Right atrium auricular region (tissue), 2 donors: ENCODE measurements at regions not wholly inside any gene's neighbourhood (a gene's known extent, or its start where the extent isn't known, plus 50 kb on each side); places are given as distances from the start of the nearest gene placed in this dataset.
A peak's percentile ranks its signal among the peaks of the same experiment; 100 is the strongest.

Experiments used
- DNase-seq: peaks from one replicate; pipeline ENCODE4 v3.0.0-alpha.2; 2019; ENCODE audit warnings: low spot score
- H3K27ac ChIP-seq, 2 donors: fragments of 200-600 bp; sonication (generic); 1 replicate in 1 of 2; 2 replicates in 1 of 2; pipeline ENCODE4 v1.5.1; 2016 to 2019
- H3K27me3 ChIP-seq, 2 donors: fragments of 200-600 bp; sonication (generic); one replicate each; pipeline versions ENCODE4 v1.5.1 to v1.6.0; 2017 to 2019
- H3K36me3 ChIP-seq: fragments of 200-600 bp; sonication (generic); one replicate; pipeline ENCODE4 v1.5.1; 2016
- H3K4me1 ChIP-seq, 2 donors: fragments of 200-600 bp; sonication (generic); one replicate each; pipeline versions ENCODE4 v1.5.1 to v1.6.0; 2017 to 2019
- H3K4me3 ChIP-seq, 2 donors: fragments of 200-600 bp; sonication (generic); 1 replicate in 1 of 2; 2 replicates in 1 of 2; pipeline ENCODE4 v1.5.1; 2017 to 2019; ENCODE audit warnings: mild to moderate bottlenecking in 1 of 2, moderate library complexity in 1 of 2
- H3K9me3 ChIP-seq, 2 donors: fragments of 200-600 bp; sonication (generic); one replicate each; pipeline ENCODE4 v1.5.1; 2019
- TF ChIP-seq, protein P1 (sequence below), 2 donors: fragments of 200-600 bp; sonication (generic); IDR thresholded peaks; one replicate each; pipeline ENCODE4 v1.5.1; 2019; ENCODE audit warnings: antibody characterized with exemption in 2 of 2

DNA sequence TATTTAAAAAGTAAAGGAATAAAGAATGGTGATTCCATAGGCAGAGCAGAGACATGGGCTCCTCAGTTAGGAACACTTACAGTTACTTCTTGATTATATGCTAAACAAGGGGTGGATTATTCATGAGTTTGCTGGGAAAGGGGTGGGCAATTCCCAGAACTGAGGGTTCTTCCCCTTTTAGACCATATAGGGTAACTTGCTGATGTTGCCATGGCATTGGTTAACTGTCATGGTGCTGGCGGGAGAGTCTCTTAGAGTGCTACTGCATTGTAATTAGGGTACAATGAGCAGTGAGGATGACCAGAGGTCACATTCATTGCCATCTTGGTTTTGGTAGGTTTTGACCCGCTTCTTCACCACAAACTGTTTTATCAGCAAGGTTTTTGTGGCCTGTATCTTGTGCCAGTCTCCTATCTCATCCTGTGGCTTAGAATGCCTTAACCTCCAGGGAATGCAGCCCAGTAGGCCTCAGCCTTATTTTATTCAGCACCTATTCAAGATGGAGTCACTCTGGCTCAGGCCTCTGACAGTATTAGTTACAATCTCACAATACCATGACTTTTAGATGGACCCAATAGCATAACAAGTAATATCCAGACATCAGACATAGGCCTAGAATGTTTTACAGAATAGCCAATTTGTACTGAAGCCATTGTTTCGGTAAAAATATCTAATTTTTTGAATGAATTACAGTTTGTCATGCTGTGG lies 106.8 kb downstream of the ZBTB18 start:
- DNase-seq: no peak
- H3K27me3 ChIP-seq: no peaks in the 10 kb centered on the region
- H3K4me1 ChIP-seq: no peaks in the 10 kb centered on the region
- H3K9me3 ChIP-seq: no peaks in the 10 kb centered on the region
- H3K36me3 ChIP-seq: no peaks in the 10 kb centered on the region
- H3K27ac ChIP-seq: no peak overlapping the region
- no peak overlapping the region for H3K4me3 ChIP-seq
- TF ChIP-seq, protein P1, sequence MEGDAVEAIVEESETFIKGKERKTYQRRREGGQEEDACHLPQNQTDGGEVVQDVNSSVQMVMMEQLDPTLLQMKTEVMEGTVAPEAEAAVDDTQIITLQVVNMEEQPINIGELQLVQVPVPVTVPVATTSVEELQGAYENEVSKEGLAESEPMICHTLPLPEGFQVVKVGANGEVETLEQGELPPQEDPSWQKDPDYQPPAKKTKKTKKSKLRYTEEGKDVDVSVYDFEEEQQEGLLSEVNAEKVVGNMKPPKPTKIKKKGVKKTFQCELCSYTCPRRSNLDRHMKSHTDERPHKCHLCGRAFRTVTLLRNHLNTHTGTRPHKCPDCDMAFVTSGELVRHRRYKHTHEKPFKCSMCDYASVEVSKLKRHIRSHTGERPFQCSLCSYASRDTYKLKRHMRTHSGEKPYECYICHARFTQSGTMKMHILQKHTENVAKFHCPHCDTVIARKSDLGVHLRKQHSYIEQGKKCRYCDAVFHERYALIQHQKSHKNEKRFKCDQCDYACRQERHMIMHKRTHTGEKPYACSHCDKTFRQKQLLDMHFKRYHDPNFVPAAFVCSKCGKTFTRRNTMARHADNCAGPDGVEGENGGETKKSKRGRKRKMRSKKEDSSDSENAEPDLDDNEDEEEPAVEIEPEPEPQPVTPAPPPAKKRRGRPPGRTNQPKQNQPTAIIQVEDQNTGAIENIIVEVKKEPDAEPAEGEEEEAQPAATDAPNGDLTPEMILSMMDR (IDR thresholded peaks at IDR 0.05): no peak

DNA sequence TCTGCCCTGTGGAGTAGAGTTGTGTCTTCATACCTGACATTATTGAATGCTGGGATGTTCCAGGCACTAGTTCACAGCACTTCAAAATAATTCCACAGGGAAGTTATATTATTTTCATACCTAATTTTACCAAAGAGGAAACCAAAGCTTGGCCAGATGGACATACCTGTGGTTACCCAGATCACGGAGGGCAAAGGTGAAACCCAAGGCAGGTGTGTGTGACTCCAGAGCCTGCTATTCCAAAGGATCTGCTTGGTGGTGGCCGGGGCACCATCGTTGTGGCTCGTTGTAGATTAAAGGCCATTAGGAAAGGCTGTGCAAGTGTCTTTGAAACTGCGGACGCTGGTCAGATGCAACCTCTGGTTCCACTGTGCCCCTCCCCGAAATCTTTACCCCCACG lies 108.6 kb downstream of the ZBTB18 start:
- no peaks in the 10 kb centered on the region for H3K36me3 ChIP-seq
- no peaks in the 10 kb centered on the region for H3K9me3 ChIP-seq
- no peak for DNase-seq
- no peaks in the 10 kb centered on the region for H3K27me3 ChIP-seq
- peaks cover 0 to 12% of the 10 kb centered on the region in 2 donors for H3K4me1 ChIP-seq
- H3K4me3 ChIP-seq: no peak overlapping the region
- no peak overlapping the region for H3K27ac ChIP-seq
- TF ChIP-seq, protein P1 (IDR thresholded peaks at IDR 0.05): no peak

DNA sequence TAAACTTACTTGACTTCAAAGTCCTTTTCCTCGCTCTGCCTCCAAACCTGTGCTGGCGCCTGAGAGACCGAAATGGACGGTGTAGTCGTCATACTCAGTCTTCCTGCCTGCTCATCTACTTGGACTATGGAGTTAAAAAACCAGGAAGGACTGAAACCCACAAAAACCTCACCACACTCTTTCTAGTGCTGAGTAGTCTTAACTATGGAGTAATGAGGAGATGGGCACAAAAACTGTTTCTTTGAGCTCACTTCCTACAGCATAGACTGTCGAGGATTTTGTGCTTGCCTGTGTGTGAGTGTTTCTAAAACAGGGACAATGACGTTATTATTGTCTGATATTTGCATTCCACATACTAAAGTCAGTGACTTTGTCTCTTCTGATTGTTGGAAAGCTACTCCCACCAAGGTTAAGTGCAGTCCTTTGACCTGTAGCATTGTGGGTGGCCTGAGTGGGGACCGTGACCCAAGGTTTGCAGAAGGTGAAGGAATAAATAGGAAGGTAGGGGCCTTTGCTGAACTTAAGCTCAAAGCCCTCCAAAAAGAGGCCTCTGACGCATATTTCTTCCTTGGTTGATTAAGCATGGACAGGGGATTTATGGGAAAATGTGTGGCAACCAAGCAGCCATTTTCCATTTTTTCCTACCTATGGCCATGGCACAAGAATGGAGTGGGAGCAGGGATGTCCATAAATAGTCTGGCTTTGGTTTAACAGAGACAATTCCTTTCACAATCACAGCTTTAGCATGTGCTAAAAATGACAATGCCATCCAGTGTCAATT lies 109.6 kb downstream of the ZBTB18 start:
- DNase-seq: no peak
- H3K27me3 ChIP-seq: no peaks in the 10 kb centered on the region
- H3K4me3 ChIP-seq: no peak overlapping the region
- H3K4me1 ChIP-seq: peaks cover 0 to 13% of the 10 kb centered on the region in 2 donors
- H3K27ac ChIP-seq: no peak overlapping the region
- no peaks in the 10 kb centered on the region for H3K9me3 ChIP-seq
- TF ChIP-seq, protein P1 (IDR thresholded peaks at IDR 0.05): no peak
- H3K36me3 ChIP-seq: no peaks in the 10 kb centered on the region

DNA sequence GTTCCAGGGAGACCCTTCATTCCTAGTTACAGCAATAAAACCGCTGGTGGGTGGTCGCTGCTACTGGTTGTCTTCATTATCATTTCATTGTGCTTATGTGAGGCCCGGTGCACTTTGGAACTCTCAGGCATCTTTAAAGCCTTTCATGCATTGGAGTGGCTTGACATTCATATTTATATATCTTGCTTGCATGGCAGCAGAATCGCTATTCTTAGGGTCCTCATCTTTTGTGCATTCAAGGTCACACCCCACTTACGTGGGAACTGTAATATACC lies 110.1 kb downstream of the ZBTB18 start:
- Histone ChIP-seq H3K27ac (no peak overlapping the region), H3K4me1 (peaks cover 0 to 13% of the 10 kb centered on the region in 2 donors), H3K27me3 (no peaks in the 10 kb centered on the region), H3K4me3 (no peak overlapping the region), H3K36me3 (no peaks in the 10 kb centered on the region), H3K9me3 (no peaks in the 10 kb centered on the region)
- TF ChIP-seq, protein P1 (IDR thresholded peaks at IDR 0.05): no peak
- no peak for DNase-seq

DNA sequence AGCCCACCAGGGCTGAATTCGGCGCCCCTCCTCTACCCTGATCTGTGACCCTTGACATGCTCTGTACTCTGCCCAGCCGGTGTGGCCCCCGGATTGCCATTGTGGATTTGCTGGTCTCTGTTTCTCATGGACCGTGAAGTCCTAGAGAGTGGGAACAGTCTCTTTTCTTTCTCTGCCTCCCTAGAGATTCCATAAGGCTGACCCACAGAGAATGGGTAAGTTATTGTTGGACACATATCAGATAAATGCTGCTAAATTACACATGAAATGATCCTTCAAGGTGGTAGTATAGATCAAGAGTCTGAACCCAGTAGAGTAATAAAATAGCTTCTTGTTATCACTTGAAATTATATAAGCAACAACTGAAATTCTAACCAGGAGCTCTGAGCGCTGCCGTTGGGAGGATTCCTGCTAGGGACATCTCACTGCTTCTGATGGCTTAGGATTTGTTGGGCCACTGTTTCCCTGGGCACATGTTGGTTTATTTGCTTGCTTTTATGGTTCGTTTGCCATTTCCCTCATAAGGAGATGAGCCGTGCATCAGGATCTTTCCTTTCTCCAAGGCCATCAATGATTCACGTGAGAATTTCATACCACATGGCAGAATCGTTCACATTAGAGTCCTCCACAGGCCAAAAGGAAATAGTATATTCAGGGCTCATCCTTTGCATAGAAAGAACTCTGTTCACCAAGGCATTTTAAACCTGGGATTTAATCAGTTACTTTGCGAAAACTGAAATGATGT lies 111.9 kb downstream of the ZBTB18 start:
- Histone ChIP-seq H3K36me3 (no peaks in the 10 kb centered on the region), H3K4me1 (peaks cover 0 to 13% of the 10 kb centered on the region in 2 donors), H3K27me3 (no peaks in the 10 kb centered on the region), H3K9me3 (no peaks in the 10 kb centered on the region), H3K4me3 (no peak overlapping the region), H3K27ac (peak overlapping the region; percentile 58 to 60)
- DNase-seq: no peak
- TF ChIP-seq, protein P1 (IDR thresholded peaks at IDR 0.05): no peak
